ENCODE measurements at regions not wholly inside any gene's neighbourhood (a gene's known extent, or its start where the extent isn't known, plus 50 kb on each side); places are given as distances from the start of the nearest gene placed in this dataset.

DNA sequence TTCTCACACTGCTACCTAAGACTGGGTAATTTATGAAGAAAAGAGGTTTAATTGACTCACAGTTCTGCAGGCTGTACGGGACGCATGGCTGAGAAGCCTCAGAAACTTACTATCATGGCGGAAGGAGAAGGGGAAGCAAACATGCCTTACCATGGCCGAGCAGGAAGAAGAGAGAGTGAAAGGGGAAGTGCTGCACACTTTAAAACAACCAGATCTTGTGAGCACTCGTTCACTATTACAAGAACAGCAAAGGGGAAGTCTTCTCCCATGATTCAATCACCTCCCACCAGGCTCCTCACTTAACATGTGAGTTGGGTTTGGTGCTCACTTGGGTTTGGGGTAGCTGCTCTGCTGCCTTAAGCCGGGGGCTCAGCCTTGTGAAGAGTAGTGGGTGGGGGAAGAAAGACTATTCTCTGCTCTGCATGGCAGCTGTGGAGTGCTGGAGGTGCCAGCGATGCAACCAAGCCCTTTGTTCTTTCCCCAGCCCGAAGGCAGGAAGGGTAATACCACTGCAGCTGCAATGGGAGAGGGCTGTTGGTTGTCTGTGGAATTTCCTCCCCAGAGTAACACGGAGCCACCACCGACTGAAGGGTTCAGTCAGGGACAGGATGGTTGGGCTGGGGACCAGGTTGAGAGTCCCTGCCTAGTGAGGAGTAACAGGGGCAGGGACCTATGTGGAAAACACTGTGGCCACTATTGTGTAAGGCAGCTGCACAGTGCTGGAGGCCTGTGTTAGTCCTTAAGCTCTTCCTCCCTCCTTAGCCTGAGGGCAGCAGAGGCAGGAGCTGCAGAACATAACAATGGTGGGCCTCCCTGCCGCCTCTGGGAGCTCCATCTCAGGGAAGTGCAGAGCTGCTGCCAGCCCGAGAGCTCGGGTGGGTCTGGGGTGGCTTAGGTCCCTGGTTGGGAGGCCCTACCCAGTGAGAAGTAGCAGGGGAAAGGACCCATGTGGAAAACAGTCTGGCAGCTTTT lies 1262.5 kb downstream of the EFNB2 start:
- intact Hi-C loops (cut with DNase I) = no loop called here
- no peak for DNase-seq (ENCODE audit: extremely low spot score in 2 of 2)
- no peaks in the 10 kb centered on the region for H3K36me3 ChIP-seq
- H3K4me3 ChIP-seq = no peak overlapping the region
- TF ChIP-seq POLR2AphosphoS5 (IDR thresholded peaks at IDR 0.05; ENCODE audit: insufficient read depth in 1 of 2, low read depth in 1 of 2) = no peak
- no peaks in the 10 kb centered on the region for H3K27me3 ChIP-seq
- no peak overlapping the region for H3K27ac ChIP-seq
- no peaks in the 10 kb centered on the region for H3K9me3 ChIP-seq
- no peaks in the 10 kb centered on the region for H3K4me1 ChIP-seq

DNA sequence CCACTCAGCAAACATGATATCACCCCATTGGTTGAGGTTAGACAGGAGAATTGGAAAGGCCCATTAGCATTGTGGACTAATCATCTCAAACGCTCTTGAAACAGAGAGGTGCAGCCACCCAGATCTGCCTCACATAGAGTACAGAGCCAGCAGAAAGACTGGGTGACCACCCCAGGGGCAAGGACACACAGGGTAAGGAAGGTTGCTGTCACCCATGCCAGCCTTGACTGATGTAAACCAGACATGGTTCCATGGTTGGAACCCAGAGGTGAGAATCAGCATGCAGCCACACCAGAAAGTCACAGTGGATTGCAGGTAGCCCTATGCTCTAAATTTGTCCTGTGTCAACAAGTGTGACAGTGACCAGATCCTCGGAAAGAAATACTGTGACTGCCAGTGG lies 1268.8 kb downstream of the EFNB2 start:
- H3K9me3 ChIP-seq = no peaks in the 10 kb centered on the region
- H3K4me1 ChIP-seq = no peaks in the 10 kb centered on the region
- no peak for DNase-seq (ENCODE audit: extremely low spot score in 2 of 2)
- TF ChIP-seq POLR2A (IDR thresholded peaks at IDR 0.05) (no peak), POLR2AphosphoS5 (IDR thresholded peaks at IDR 0.05; ENCODE audit: insufficient read depth in 1 of 2, low read depth in 1 of 2) (no peak)
- TF ChIP-seq, protein P1, sequence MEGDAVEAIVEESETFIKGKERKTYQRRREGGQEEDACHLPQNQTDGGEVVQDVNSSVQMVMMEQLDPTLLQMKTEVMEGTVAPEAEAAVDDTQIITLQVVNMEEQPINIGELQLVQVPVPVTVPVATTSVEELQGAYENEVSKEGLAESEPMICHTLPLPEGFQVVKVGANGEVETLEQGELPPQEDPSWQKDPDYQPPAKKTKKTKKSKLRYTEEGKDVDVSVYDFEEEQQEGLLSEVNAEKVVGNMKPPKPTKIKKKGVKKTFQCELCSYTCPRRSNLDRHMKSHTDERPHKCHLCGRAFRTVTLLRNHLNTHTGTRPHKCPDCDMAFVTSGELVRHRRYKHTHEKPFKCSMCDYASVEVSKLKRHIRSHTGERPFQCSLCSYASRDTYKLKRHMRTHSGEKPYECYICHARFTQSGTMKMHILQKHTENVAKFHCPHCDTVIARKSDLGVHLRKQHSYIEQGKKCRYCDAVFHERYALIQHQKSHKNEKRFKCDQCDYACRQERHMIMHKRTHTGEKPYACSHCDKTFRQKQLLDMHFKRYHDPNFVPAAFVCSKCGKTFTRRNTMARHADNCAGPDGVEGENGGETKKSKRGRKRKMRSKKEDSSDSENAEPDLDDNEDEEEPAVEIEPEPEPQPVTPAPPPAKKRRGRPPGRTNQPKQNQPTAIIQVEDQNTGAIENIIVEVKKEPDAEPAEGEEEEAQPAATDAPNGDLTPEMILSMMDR (IDR thresholded peaks at IDR 0.05) = no peak
- H3K36me3 ChIP-seq = no peaks in the 10 kb centered on the region
- intact Hi-C loops (cut with DNase I) = no loop called here
- H3K27ac ChIP-seq = no peak overlapping the region
- H3K4me3 ChIP-seq = no peak overlapping the region
- no peaks in the 10 kb centered on the region for H3K27me3 ChIP-seq

DNA sequence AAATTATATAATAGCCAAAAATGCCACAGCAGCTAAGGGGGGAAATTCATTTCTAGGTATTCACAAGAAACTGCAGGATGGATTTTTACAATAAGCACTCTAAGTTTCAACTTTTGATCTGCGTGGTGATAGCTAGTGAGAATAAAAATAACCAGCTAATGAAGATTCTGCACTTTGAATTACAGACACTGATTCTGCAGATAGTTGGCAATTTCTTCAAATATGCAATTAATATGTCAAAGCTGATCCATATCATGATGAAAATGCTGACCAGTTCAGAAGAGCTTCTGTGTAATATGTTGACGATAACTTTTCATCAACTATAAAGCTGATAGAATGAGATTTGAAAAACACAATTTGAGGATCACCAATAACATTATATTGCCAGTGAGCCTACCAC lies 1272.9 kb downstream of the EFNB2 start:
- no peaks in the 10 kb centered on the region for H3K4me1 ChIP-seq
- no peak overlapping the region for H3K4me3 ChIP-seq
- H3K36me3 ChIP-seq = no peaks in the 10 kb centered on the region
- H3K9me3 ChIP-seq = no peaks in the 10 kb centered on the region
- H3K27me3 ChIP-seq = no peaks in the 10 kb centered on the region
- H3K27ac ChIP-seq = no peak overlapping the region
- intact Hi-C loops (cut with DNase I) = no loop called here
- DNase-seq (ENCODE audit: extremely low spot score in 2 of 2) = no peak
- TF ChIP-seq POLR2AphosphoS5 (IDR thresholded peaks at IDR 0.05; ENCODE audit: insufficient read depth in 1 of 2, low read depth in 1 of 2) (no peak), POLR2A (IDR thresholded peaks at IDR 0.05) (no peak)
- TF ChIP-seq, protein P1 (IDR thresholded peaks at IDR 0.05) = no peak

DNA sequence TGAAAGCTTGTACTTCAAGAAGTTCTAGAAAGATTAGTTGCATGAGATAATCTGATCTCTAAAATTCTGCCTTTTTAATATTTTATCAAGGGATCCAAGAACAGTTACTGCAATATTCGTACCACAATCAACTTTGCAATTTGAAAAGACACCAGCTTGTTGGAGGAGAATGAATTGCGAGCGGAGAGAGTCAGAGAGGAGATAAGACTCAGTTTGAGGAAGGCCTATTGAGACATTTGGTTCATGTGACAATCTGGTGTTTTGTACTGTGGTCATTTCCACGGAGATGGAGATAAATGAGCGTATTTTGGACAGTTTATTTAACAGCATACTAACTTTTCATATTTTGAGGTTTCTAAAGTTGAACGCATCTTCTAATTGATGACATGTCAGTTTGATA lies 1276.0 kb downstream of the EFNB2 start:
- no peaks in the 10 kb centered on the region for H3K4me1 ChIP-seq
- no peaks in the 10 kb centered on the region for H3K27me3 ChIP-seq
- TF ChIP-seq, protein P1 (IDR thresholded peaks at IDR 0.05) = no peak
- no peak for TF ChIP-seq POLR2AphosphoS5 (IDR thresholded peaks at IDR 0.05; ENCODE audit: insufficient read depth in 1 of 2, low read depth in 1 of 2)
- TF ChIP-seq POLR2A (IDR thresholded peaks at IDR 0.05) = no peak
- H3K9me3 ChIP-seq = no peaks in the 10 kb centered on the region
- H3K36me3 ChIP-seq = no peaks in the 10 kb centered on the region
- no peak overlapping the region for H3K27ac ChIP-seq
- intact Hi-C loops (cut with DNase I) = no loop called here
- no peak for DNase-seq (ENCODE audit: extremely low spot score in 2 of 2)
- H3K4me3 ChIP-seq = no peak overlapping the region

DNA sequence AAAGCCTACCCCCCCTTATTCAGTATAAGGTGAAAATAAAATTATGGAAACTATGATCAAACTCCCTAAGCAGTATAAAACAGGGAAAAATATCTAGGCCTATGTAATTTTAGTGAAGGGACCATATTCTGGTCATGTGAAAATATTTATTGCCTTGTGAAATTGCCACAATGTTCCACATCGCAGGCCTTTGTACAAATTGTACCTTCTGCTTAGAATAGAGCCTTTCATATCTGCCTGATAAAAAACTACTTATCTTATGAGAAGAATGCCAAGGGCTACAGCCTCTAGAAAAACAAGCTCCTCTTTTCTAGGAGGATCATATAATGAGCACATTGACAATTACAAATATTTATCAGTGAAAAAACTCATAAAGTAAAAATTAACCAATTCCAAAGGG lies 1280.0 kb downstream of the EFNB2 start:
- H3K36me3 ChIP-seq = no peaks in the 10 kb centered on the region
- no peak for DNase-seq (ENCODE audit: extremely low spot score in 2 of 2)
- intact Hi-C loops (cut with DNase I) = no loop called here
- H3K9me3 ChIP-seq = no peaks in the 10 kb centered on the region
- TF ChIP-seq POLR2A (IDR thresholded peaks at IDR 0.05) (no peak), POLR2AphosphoS5 (IDR thresholded peaks at IDR 0.05; ENCODE audit: insufficient read depth in 1 of 2, low read depth in 1 of 2) (no peak)
- TF ChIP-seq, protein P1 (IDR thresholded peaks at IDR 0.05) = no peak
- H3K27me3 ChIP-seq = no peaks in the 10 kb centered on the region
- H3K4me3 ChIP-seq = no peak overlapping the region
- H3K4me1 ChIP-seq = no peaks in the 10 kb centered on the region
- H3K27ac ChIP-seq = no peak overlapping the region

Measured in vagina (tissue), 2 donors.